ENCODE measurements at regions not wholly inside any gene's neighbourhood (a gene's known extent, or its start where the extent isn't known, plus 50 kb on each side); places are given as distances from the start of the nearest gene placed in this dataset.
A peak's percentile ranks its signal among the peaks of the same experiment; 100 is the strongest.

DNA sequence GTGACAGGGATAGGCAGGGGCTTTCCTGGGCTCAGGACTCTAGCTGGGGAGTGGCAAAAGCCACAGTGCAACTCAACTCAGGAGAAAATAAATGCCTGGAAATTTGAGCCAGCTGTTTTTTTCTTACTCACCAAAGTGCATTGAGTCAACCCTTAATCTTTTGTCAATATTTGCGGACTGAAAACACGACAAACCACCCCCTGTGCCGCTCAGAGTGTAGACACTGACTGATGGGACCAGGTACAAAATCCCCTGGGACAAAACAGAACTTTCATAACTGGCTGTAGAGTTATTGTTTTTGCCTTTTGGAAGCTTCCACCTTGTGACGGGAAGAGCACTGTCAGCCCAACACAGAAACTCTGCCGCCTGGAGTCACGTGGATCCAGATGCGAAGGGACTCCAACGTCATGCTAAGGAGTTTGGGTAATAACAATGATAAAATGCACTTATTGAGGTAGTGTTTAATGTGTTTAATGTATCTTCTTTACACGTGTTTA, 164.6 kb downstream of the PLPP3 start (continued):
- no peak for TF ChIP-seq ZFP1 (CRISPR knock-in tag; IDR thresholded peaks at IDR 0.05)
- no peak for TF ChIP-seq ZNF678 (CRISPR knock-in tag; IDR thresholded peaks at IDR 0.05)
- peak; percentile 57; the same call in 1 of the 2 replicates for TF ChIP-seq RAD21 (CRISPR knock-in tag; IDR thresholded peaks at IDR 0.05)
- no peak for TF ChIP-seq ARHGAP35 (CRISPR knock-in tag; IDR thresholded peaks at IDR 0.05; ENCODE audit: borderline replicate concordance)
- no peak for TF ChIP-seq ATAD3A (CRISPR knock-in tag; IDR thresholded peaks at IDR 0.05)
- TF ChIP-seq ZNF512B (CRISPR knock-in tag; IDR thresholded peaks at IDR 0.05; ENCODE audit: borderline replicate concordance): no peak
- no peak for TF ChIP-seq ZNF101 (CRISPR knock-in tag; IDR thresholded peaks at IDR 0.05; ENCODE audit: borderline replicate concordance, low read depth)
- TF ChIP-seq ZNF317 (CRISPR knock-in tag; IDR thresholded peaks at IDR 0.05): no peak
- peak; percentile 58 for TF ChIP-seq STAG1 (CRISPR knock-in tag; IDR thresholded peaks at IDR 0.05)
- TF ChIP-seq, protein P1, sequence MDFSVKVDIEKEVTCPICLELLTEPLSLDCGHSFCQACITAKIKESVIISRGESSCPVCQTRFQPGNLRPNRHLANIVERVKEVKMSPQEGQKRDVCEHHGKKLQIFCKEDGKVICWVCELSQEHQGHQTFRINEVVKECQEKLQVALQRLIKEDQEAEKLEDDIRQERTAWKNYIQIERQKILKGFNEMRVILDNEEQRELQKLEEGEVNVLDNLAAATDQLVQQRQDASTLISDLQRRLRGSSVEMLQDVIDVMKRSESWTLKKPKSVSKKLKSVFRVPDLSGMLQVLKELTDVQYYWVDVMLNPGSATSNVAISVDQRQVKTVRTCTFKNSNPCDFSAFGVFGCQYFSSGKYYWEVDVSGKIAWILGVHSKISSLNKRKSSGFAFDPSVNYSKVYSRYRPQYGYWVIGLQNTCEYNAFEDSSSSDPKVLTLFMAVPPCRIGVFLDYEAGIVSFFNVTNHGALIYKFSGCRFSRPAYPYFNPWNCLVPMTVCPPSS (IDR thresholded peaks at IDR 0.05): no peak
- no peak; the same call in 1 of the 2 replicates for TF ChIP-seq TCF7L2 (IDR thresholded peaks at IDR 0.05; ENCODE audit: low read depth, low read length)
- no peak for TF ChIP-seq ZNF451 (CRISPR knock-in tag; IDR thresholded peaks at IDR 0.05)
- no peak for TF ChIP-seq RAD51 (IDR thresholded peaks at IDR 0.05; ENCODE audit: borderline replicate concordance)
- TF ChIP-seq ZNF333 (CRISPR knock-in tag; IDR thresholded peaks at IDR 0.05; ENCODE audit: borderline replicate concordance): no peak
- peak; percentile 35; the same call in 1 of the 2 replicates for TF ChIP-seq ZNF501 (CRISPR knock-in tag; IDR thresholded peaks at IDR 0.05)
- TF ChIP-seq ZFP36L2 (CRISPR knock-in tag; IDR thresholded peaks at IDR 0.05): no peak
- TF ChIP-seq FOXA1 (IDR thresholded peaks at IDR 0.05): peak; percentile 75
- TF ChIP-seq FOXA1 (CRISPR knock-in tag; IDR thresholded peaks at IDR 0.05): peak; percentile 96
- TF ChIP-seq ZNF30 (CRISPR knock-in tag; IDR thresholded peaks at IDR 0.05): no peak
- TF ChIP-seq, protein P2, sequence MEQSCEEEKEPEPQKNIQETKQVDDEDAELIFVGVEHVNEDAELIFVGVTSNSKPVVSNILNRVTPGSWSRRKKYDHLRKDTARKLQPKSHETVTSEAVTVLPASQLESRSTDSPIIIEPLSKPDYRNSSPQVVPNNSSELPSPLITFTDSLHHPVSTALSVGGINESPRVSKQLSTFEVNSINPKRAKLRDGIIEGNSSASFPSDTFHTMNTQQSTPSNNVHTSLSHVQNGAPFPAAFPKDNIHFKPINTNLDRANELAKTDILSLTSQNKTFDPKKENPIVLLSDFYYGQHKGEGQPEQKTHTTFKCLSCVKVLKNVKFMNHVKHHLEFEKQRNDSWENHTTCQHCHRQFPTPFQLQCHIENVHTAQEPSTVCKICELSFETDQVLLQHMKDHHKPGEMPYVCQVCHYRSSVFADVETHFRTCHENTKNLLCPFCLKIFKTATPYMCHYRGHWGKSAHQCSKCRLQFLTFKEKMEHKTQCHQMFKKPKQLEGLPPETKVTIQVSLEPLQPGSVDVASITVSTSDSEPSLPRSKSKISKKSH (CRISPR knock-in tag; IDR thresholded peaks at IDR 0.05; ENCODE audit: borderline replicate concordance): no peak
- TF ChIP-seq KAT7 (CRISPR knock-in tag; IDR thresholded peaks at IDR 0.05; ENCODE audit: borderline replicate concordance): peak; percentile 26; the same call in 1 of the 2 replicates
- TF ChIP-seq EZH2 (conservative IDR thresholded peaks at IDR 0.05; ENCODE audit: low read depth, low read length): no peak
- peak; percentile 66 for TF ChIP-seq IRF2 (CRISPR knock-in tag; IDR thresholded peaks at IDR 0.05)
- no peak for TF ChIP-seq AGO2 (optimal IDR thresholded peaks at IDR 0.05; ENCODE audit: low read depth, low read length)
- TF ChIP-seq ZSCAN20 (CRISPR knock-in tag; IDR thresholded peaks at IDR 0.05; ENCODE audit: borderline replicate concordance): peak; percentile 99
- TF ChIP-seq DR1 (CRISPR knock-in tag; IDR thresholded peaks at IDR 0.05): no peak
- TF ChIP-seq MAZ (IDR thresholded peaks at IDR 0.05; ENCODE audit: borderline replicate concordance, low read depth, low read length): peak; percentile 62; the same call in 1 of the 2 replicates
- TF ChIP-seq MAZ (CRISPR knock-in tag; IDR thresholded peaks at IDR 0.05; ENCODE audit: low read depth): no peak; the same call in 1 of the 2 replicates
- TF ChIP-seq PHF8 (CRISPR knock-in tag; IDR thresholded peaks at IDR 0.05): no peak
